ENCODE measurements at regions not wholly inside any gene's neighbourhood (a gene's known extent, or its start where the extent isn't known, plus 50 kb on each side); places are given as distances from the start of the nearest gene placed in this dataset.

- TF ChIP-seq, protein P1, sequence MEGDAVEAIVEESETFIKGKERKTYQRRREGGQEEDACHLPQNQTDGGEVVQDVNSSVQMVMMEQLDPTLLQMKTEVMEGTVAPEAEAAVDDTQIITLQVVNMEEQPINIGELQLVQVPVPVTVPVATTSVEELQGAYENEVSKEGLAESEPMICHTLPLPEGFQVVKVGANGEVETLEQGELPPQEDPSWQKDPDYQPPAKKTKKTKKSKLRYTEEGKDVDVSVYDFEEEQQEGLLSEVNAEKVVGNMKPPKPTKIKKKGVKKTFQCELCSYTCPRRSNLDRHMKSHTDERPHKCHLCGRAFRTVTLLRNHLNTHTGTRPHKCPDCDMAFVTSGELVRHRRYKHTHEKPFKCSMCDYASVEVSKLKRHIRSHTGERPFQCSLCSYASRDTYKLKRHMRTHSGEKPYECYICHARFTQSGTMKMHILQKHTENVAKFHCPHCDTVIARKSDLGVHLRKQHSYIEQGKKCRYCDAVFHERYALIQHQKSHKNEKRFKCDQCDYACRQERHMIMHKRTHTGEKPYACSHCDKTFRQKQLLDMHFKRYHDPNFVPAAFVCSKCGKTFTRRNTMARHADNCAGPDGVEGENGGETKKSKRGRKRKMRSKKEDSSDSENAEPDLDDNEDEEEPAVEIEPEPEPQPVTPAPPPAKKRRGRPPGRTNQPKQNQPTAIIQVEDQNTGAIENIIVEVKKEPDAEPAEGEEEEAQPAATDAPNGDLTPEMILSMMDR (IDR thresholded peaks at IDR 0.05; ENCODE audit: insufficient read depth, low read length, severe bottlenecking): no peak
- Histone ChIP-seq H3K27me3 (ENCODE audit: control insufficient read depth, insufficient read depth, low read length) (no peaks in the 10 kb centered on the region), H3K36me3 (ENCODE audit: control insufficient read depth, insufficient read depth, low read length) (no peaks in the 10 kb centered on the region), H3K4me3 (ENCODE audit: low read depth, low read length) (no peak overlapping the region)
- DNase-seq (ENCODE audit: low read depth) (no peak), FAIRE-seq (no peak)
Measured at GRCh38 chr1:38738207-38738606, 121.4 kb downstream of the RRAGC start.

GRCh38 chr1:38736399-38736798 lies 123.2 kb downstream of the RRAGC start:
- H3K27me3 ChIP-seq (ENCODE audit: control insufficient read depth, insufficient read depth, low read length): no peaks in the 10 kb centered on the region
- TF ChIP-seq, protein P1 (IDR thresholded peaks at IDR 0.05; ENCODE audit: insufficient read depth, low read length, severe bottlenecking): no peak
- no peak overlapping the region for H3K4me3 ChIP-seq (ENCODE audit: low read depth, low read length)
- H3K36me3 ChIP-seq (ENCODE audit: control insufficient read depth, insufficient read depth, low read length): no peaks in the 10 kb centered on the region
- DNase-seq (ENCODE audit: low read depth) (no peak), FAIRE-seq (no peak)

- Histone ChIP-seq H3K36me3 (ENCODE audit: control insufficient read depth, insufficient read depth, low read length) (no peaks in the 10 kb centered on the region), H3K27me3 (ENCODE audit: control insufficient read depth, insufficient read depth, low read length) (no peaks in the 10 kb centered on the region), H3K4me3 (ENCODE audit: low read depth, low read length) (no peak overlapping the region)
- peak; percentile 89 for DNase-seq (ENCODE audit: low read depth)
- TF ChIP-seq, protein P1 (IDR thresholded peaks at IDR 0.05; ENCODE audit: insufficient read depth, low read length, severe bottlenecking): no peak
- no peak for FAIRE-seq
Measured at GRCh38 chr1:38735651-38736161, 123.9 kb downstream of the RRAGC start.

GRCh38 chr1:38733761-38734160 lies 125.8 kb downstream of the RRAGC start:
- no peak for FAIRE-seq
- no peak overlapping the region for H3K4me3 ChIP-seq (ENCODE audit: low read depth, low read length)

DNA sequence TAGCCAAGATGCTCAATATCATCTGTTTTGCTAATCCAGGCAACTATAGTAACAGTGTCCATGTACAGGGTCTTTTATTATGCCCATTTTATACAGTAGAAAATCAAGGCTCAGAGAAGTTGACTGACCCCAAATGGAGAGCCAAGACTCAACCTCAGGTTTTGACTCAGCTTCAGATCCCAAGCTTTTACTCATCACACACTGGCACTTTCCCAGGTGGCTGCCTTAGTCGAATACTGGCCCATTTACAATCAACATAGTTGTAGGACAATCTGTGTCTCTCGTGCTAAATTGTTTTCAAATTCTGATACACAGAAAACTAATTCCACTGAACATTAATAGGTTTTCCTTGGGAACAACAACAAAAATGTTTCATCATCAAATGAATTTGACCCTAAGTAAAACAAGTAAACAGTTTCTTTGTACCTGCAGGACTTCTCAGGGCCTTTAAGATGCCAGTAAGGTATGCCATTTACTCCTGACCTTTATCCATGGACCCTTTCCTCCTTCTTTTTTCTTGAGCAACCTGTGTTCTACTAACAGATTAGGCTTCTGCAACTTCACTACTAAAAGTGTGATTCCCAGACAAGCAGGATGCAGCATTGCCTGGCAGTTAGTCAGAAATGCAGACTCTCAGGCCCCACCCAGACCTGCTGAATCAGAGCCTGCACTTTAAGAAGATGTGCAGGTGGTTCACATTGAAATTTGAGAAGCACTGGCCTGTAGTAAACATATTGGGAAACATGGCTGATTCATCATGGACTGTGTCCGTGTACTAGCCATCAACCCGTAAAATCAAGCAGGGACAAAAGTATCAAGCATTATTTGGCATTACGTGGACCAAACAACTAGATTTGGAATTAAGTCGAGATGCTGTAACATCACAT lies 128.8 kb downstream of the RRAGC start:
- Histone ChIP-seq H3K4me3 (ENCODE audit: low read depth, low read length) (no peak overlapping the region), H3K27me3 (ENCODE audit: control insufficient read depth, insufficient read depth, low read length) (no peaks in the 10 kb centered on the region), H3K36me3 (ENCODE audit: control insufficient read depth, insufficient read depth, low read length) (no peaks in the 10 kb centered on the region)
- DNase-seq (ENCODE audit: low read depth) (peak; percentile 99), FAIRE-seq (peak; percentile 55)
- TF ChIP-seq, protein P1 (IDR thresholded peaks at IDR 0.05; ENCODE audit: insufficient read depth, low read length, severe bottlenecking): no peak

More at GRCh38 chr1:38733761-38734160, 125.8 kb downstream of the RRAGC start:
- Histone ChIP-seq H3K27me3 (ENCODE audit: control insufficient read depth, insufficient read depth, low read length) (no peaks in the 10 kb centered on the region), H3K36me3 (ENCODE audit: control insufficient read depth, insufficient read depth, low read length) (no peaks in the 10 kb centered on the region)
- TF ChIP-seq, protein P1 (IDR thresholded peaks at IDR 0.05; ENCODE audit: insufficient read depth, low read length, severe bottlenecking): no peak
- DNase-seq (ENCODE audit: low read depth): peak; percentile 98
